ENCODE measurements at regions not wholly inside any gene's neighbourhood (a gene's known extent, or its start where the extent isn't known, plus 50 kb on each side); places are given as distances from the start of the nearest gene placed in this dataset.
"Not testable (repeated sequence)": the region's sequence is repeated elsewhere in the genome, so short reads cannot be mapped to it uniquely, and the experiment has no call there.

DNA sequence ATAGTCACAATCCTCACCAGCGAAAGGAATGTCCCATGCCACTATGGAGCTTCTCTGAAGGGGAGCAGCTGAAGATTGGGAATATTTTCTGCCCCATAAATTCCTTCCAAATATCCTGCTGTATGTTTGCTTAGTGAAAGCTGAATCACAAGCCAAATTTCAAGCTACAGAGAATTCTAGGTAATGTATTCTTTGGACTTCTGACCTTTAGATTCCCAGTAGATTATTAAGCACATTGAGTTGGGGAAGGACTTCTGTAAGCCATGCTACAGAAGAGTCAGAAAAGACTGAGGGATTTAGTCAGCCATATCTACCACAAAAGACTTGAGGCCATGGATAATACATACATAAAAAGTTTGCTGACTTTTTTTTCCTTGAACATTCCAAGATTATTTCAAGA is 1342.0 kb upstream of the NUDT12 start:
- no peak for DNase-seq (ENCODE audit: low spot score)
- TF ChIP-seq, protein P1, sequence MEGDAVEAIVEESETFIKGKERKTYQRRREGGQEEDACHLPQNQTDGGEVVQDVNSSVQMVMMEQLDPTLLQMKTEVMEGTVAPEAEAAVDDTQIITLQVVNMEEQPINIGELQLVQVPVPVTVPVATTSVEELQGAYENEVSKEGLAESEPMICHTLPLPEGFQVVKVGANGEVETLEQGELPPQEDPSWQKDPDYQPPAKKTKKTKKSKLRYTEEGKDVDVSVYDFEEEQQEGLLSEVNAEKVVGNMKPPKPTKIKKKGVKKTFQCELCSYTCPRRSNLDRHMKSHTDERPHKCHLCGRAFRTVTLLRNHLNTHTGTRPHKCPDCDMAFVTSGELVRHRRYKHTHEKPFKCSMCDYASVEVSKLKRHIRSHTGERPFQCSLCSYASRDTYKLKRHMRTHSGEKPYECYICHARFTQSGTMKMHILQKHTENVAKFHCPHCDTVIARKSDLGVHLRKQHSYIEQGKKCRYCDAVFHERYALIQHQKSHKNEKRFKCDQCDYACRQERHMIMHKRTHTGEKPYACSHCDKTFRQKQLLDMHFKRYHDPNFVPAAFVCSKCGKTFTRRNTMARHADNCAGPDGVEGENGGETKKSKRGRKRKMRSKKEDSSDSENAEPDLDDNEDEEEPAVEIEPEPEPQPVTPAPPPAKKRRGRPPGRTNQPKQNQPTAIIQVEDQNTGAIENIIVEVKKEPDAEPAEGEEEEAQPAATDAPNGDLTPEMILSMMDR (IDR thresholded peaks at IDR 0.05; ENCODE audit: extremely low read depth, missing control alignments): no peak

DNA sequence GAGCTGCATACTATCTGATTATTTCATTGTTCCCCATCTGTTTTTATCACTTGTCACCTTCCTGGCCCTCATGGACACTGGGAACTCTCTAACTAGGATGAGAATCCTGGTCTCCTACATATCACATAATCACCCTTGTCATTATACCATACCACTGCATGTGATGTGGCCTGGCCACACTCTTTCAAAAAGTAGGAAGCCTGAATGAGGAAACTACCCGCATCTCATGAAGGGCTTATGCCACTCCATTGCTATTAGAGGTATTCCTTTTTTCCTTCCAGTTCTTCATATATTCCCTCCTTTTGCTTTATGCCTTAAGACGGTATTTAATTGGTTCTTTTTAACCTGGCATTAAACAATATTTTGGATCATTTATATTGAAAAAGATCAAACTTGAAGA is 1341.4 kb upstream of the NUDT12 start:
- no peak for DNase-seq (ENCODE audit: low spot score)
- TF ChIP-seq, protein P1 (IDR thresholded peaks at IDR 0.05; ENCODE audit: extremely low read depth, missing control alignments): no peak

DNA sequence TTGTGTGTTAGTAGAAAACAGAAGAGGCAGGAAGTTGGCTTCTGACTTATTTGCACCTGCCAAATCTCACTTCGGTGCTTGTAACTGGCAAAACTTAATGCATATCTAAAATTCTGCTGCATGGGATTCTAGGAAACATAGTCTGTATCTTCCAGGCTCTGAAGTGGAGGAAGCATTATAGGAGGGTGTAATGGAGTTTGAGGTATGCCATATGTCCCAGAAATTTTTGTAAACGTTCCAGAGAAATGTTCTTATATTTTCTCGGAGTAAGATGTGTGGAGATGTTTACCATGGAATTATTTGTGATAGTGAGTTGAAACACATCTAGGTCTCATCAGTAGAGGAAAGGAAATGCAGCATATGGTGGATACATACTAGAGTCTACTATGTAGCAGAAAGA is 1329.0 kb upstream of the NUDT12 start:
- no peak for DNase-seq (ENCODE audit: low spot score)
- TF ChIP-seq, protein P1 (IDR thresholded peaks at IDR 0.05; ENCODE audit: extremely low read depth, missing control alignments): no peak

DNA sequence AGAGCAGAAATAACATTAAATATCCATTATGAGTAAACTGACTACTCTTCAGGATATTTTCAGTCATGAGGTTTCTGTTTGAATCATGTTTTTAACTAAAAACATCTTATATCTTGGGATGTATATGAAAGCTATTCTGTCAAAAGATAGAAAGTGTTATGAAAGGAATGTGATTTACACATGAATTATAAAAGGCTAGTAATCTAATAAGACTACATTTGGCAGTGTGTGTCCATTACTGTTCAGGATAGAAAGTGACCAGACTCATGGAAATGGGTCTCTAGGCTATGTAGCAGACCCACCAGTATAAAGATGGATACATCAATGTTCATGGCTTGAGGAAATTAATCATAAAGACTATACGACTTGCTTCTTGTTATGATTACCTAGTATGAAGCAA is 1328.2 kb upstream of the NUDT12 start:
- TF ChIP-seq, protein P1 (IDR thresholded peaks at IDR 0.05; ENCODE audit: extremely low read depth, missing control alignments): no peak
- no peak for DNase-seq (ENCODE audit: low spot score)

DNA sequence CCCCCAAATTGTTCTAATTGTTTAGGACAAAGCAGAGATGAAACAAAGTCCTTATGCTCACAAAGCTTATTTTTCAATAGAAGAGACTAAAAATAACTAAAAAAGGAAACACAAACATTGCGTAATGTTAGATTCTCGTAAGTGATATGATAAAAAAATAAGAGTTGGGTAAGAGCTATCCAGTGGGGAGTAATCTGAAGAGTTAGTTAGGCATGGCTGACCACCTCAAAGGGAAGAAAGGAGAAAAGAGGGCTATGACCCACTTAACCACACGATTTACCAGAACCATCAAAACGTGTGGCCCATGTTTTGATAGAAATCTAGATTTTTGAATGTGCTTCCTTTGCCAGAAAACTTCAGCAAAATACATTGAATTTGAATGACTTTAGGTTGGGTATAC is 1296.8 kb upstream of the NUDT12 start:
- DNase-seq (ENCODE audit: low spot score): no peak
- TF ChIP-seq, protein P1 (IDR thresholded peaks at IDR 0.05; ENCODE audit: extremely low read depth, missing control alignments): no peak

DNA sequence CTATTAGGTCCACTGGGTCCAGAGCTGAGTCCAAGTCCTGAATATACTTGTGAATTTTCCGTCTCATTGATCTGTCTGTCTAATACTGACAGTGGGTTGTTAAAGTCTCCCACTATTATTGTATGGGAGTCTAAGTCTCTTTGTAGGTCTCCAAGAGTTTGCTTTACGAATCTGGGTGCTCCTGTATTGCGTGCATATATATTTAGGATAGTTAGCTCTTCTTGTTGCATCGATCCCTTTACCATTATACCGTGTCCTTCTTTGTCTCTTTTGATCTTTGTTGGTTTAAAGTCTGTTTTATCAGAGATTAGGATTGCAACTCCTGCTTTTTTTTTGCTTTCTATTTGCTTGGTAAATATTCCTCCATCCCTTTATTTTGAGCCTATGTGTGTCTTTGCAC is 1289.5 kb upstream of the NUDT12 start:
- DNase-seq (ENCODE audit: low spot score): not testable (repeated sequence)

DNA sequence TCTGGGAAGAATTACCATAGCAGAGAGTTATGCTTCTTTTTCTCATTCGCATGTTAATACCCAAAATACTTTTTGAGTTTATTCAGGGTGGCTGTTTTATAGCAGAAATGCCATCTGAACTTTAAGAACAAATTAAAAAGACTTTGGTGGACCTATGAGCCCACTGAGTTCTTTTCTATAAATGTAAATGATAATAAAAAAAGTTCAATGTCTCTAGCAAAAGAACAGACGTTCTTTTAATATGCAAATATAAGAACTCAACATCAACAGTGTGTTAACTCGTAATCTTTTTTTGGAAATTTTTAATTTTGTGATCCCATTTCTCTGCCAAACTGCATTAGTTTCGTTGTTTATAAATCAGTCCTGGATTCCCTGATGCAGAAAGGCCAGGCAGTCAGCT is 1283.0 kb upstream of the NUDT12 start:
- no peak for DNase-seq (ENCODE audit: low spot score)
- TF ChIP-seq, protein P1 (IDR thresholded peaks at IDR 0.05; ENCODE audit: extremely low read depth, missing control alignments): no peak

DNA sequence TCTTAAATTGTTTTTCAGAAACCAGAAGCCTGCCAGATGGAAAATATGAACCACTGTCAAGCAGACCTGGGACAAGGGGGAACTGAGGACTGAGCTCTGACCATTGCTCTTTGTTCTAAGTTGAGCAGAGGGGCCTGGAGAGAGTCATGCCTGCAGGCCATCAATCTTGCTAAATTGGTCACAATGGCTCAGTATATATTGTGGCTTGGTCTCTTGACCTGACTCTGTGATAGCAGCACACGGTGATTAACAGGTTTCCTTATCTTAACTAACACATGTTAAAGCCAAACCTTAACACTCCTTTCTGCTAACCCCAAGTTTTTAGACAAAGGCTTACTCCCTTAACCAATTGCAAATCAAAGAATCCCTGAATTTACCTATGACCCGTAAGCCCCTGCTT is 1281.2 kb upstream of the NUDT12 start:
- TF ChIP-seq, protein P1 (IDR thresholded peaks at IDR 0.05; ENCODE audit: extremely low read depth, missing control alignments): no peak
- DNase-seq (ENCODE audit: low spot score): no peak
